CD14-positive monocyte (primary cell): ENCODE measurements at regions not wholly inside any gene's neighbourhood (a gene's known extent, or its start where the extent isn't known, plus 50 kb on each side); places are given as distances from the start of the nearest gene placed in this dataset.

Experiments used
- DNase-seq, 3 donors: peaks; one replicate each; pipeline ENCODE4 v3.0.0-alpha.2; 2011 to 2022
- H2AFZ ChIP-seq: 2 replicates; pipeline ENCODE4 v1.6.0; 2012; ENCODE audit warnings: mild to moderate bottlenecking, low read depth, low read length, inconsistent platforms; ENCODE audit not compliant: insufficient read depth, poor library complexity, severe bottlenecking
- H3K27ac ChIP-seq, 2 donors: 1 replicate in 1 of 2; 2 replicates in 1 of 2; pipeline ENCODE4 v1.5.1; 2012 to 2013; ENCODE audit warnings: low read length in 2 of 2, control low read depth in 1 of 2, inconsistent platforms in 1 of 2, low read depth in 1 of 2, mild to moderate bottlenecking in 1 of 2
- H3K27me3 ChIP-seq, 2 donors: one replicate each; pipeline versions ENCODE4 v1.6.0 to v1.6.1; 2011 to 2013; ENCODE audit warnings: low read length in 2 of 2; ENCODE audit not compliant: control insufficient read depth in 2 of 2, insufficient read depth in 2 of 2
- H3K36me3 ChIP-seq, 2 donors: replicated peaks in 1 of 2; 1 replicate in 1 of 2; 2 replicates in 1 of 2; pipeline versions ENCODE4 v1.5.1 to v1.6.1; 2012 to 2013; ENCODE audit warnings: low read length in 2 of 2, control low read depth in 1 of 2, inconsistent platforms in 1 of 2, mild to moderate bottlenecking in 1 of 2; ENCODE audit not compliant: insufficient read depth in 2 of 2, control insufficient read depth in 1 of 2
- H3K4me1 ChIP-seq, 2 donors: 1 replicate in 1 of 2; 2 replicates in 1 of 2; pipeline versions ENCODE4 v1.5.1 to v1.6.1; 2012 to 2013; ENCODE audit warnings: low read length in 2 of 2, control low read depth in 1 of 2, inconsistent platforms in 1 of 2, mild to moderate bottlenecking in 1 of 2, moderate library complexity in 1 of 2; ENCODE audit not compliant: insufficient read depth in 2 of 2, control insufficient read depth in 1 of 2
- H3K4me2 ChIP-seq: replicated peaks from 2 replicates; pipeline ENCODE3; 2012; ENCODE audit warnings: low read length, moderate library complexity, mild to moderate bottlenecking; ENCODE audit not compliant: poor library complexity, severe bottlenecking; ENCODE audit errors: extremely low read depth
- H3K4me3 ChIP-seq, 3 experiments: fragments of 200-600 bp in 1 of 3; sonication (generic) in 1 of 3; replicated peaks in 1 of 3; 1 replicate in 2 of 3; 2 replicates in 1 of 3; pipeline ENCODE4 v1.5.1; 2011 to 2013; ENCODE audit warnings: low read length in 3 of 3, mild to moderate bottlenecking in 3 of 3, control low read depth in 2 of 3, low read depth in 2 of 3, inconsistent platforms in 1 of 3, moderate library complexity in 1 of 3
- H3K79me2 ChIP-seq: 2 replicates; pipeline ENCODE4 v1.6.0; 2012; ENCODE audit warnings: mild to moderate bottlenecking, control low read depth, inconsistent platforms, low read length, moderate library complexity; ENCODE audit not compliant: insufficient read depth
- H3K9ac ChIP-seq: 2 replicates; pipeline ENCODE4 v1.6.0; 2017; ENCODE audit warnings: low read length, mild to moderate bottlenecking; ENCODE audit not compliant: insufficient read depth, poor library complexity, severe bottlenecking
- H3K9me3 ChIP-seq, 2 donors: replicated peaks in 1 of 2; 1 replicate in 1 of 2; 2 replicates in 1 of 2; pipeline versions ENCODE4 v1.5.1 to v1.6.1; 2012 to 2013; ENCODE audit warnings: low read length in 2 of 2, control low read depth in 1 of 2; ENCODE audit not compliant: control insufficient read depth in 1 of 2, insufficient read depth in 1 of 2
- H4K20me1 ChIP-seq: 2 replicates; pipeline ENCODE4 v1.6.0; 2012; ENCODE audit warnings: mild to moderate bottlenecking, low read length, control low read depth, moderate library complexity; ENCODE audit not compliant: insufficient read depth
- H3K27ac Mint-ChIP-seq, 7 donors: one replicate each; pipeline ENCODE4 v1.8.0; 2020; ENCODE audit warnings: mild to moderate bottlenecking in 7 of 7, mixed read lengths in 7 of 7, moderate library complexity in 6 of 7, inconsistent platforms in 2 of 7
- H3K27me3 Mint-ChIP-seq, 3 donors: one replicate each; pipeline ENCODE4 v1.8.0; 2021 to 2022; ENCODE audit warnings: low read depth in 3 of 3, mild to moderate bottlenecking in 3 of 3, mixed read lengths in 3 of 3, moderate library complexity in 3 of 3, inconsistent platforms in 1 of 3
- H3K36me3 Mint-ChIP-seq, 2 donors: one replicate each; pipeline ENCODE4 v1.8.0; 2020; ENCODE audit warnings: mixed read lengths in 2 of 2, inconsistent platforms in 1 of 2, mild to moderate bottlenecking in 1 of 2
- H3K4me1 Mint-ChIP-seq: one replicate; pipeline ENCODE4 v1.8.0; 2020; ENCODE audit warnings: mild to moderate bottlenecking, mixed read lengths
- H3K4me3 Mint-ChIP-seq, 2 donors: one replicate each; pipeline ENCODE4 v1.8.0; 2020; ENCODE audit warnings: mild to moderate bottlenecking in 2 of 2, mixed read lengths in 2 of 2, moderate library complexity in 1 of 2
- H3K9me3 Mint-ChIP-seq, 7 donors: one replicate each; pipeline ENCODE4 v1.8.0; 2020 to 2022; ENCODE audit warnings: mixed read lengths in 7 of 7, mild to moderate bottlenecking in 6 of 7, moderate library complexity in 6 of 7, inconsistent platforms in 2 of 7
- WGBS: methylation state at CpG from one replicate; pipeline ENCODE4 v1.1.5; 2013; ENCODE audit warnings: missing lambda C conversion rate; ENCODE audit not compliant: insufficient coverage; 5-methylcytosine and 5-hydroxymethylcytosine counted together
- intact Hi-C, 2 donors: fragments of 100-400 bp; cut with micrococcal nuclease; formaldehyde crosslinking; loops; one replicate each; pipeline versions ENCODE4 v1.15.0 to v1.15.1; 2023
- TF ChIP-seq, protein P1 (sequence below): fragments of 200-600 bp; IDR thresholded peaks from one replicate; pipeline ENCODE4 v1.8.0; 2022; ENCODE audit warnings: antibody characterized with exemption, mild to moderate bottlenecking

DNA sequence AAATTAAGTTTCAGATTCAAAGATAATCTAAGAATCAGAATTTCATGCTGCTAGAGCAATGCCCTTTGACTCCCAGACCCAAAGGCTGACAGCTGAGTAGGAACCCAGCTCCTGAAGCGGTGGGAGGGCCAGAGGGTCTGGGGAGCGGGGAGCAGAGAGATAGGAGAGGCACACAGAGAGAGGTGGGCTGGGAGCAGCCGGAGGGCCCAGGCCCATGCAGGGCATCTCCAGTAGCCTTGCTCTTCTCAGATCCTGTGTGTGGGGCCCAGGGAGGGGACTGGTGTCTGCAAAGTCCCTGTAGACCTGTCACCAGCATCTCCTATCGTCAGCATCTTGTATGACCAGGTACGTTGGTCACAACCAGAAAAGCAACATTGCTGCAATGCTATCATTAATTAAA is 75.3 kb upstream of the OLFM1 start:
- H3K27ac ChIP-seq, result no peak overlapping the region
- Mint-ChIP-seq H3K27ac (no peak overlapping the region), H3K27me3 (peaks cover 8 to 16% (median 10%) of the 10 kb centered on the region in 3 donors), H3K4me3 (no peak overlapping the region), H3K36me3 (no peaks in the 10 kb centered on the region), H3K9me3 (peaks cover 0 to 3% (median 0%) of the 10 kb centered on the region in 7 donors), H3K4me1 (no peaks in the 10 kb centered on the region)
- H3K4me3 ChIP-seq, result no peak overlapping the region
- no peaks in the 10 kb centered on the region for H3K79me2 ChIP-seq
- intact Hi-C loops, result no loop called here
- TF ChIP-seq, protein P1, sequence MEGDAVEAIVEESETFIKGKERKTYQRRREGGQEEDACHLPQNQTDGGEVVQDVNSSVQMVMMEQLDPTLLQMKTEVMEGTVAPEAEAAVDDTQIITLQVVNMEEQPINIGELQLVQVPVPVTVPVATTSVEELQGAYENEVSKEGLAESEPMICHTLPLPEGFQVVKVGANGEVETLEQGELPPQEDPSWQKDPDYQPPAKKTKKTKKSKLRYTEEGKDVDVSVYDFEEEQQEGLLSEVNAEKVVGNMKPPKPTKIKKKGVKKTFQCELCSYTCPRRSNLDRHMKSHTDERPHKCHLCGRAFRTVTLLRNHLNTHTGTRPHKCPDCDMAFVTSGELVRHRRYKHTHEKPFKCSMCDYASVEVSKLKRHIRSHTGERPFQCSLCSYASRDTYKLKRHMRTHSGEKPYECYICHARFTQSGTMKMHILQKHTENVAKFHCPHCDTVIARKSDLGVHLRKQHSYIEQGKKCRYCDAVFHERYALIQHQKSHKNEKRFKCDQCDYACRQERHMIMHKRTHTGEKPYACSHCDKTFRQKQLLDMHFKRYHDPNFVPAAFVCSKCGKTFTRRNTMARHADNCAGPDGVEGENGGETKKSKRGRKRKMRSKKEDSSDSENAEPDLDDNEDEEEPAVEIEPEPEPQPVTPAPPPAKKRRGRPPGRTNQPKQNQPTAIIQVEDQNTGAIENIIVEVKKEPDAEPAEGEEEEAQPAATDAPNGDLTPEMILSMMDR, result no peak
- no peaks in the 10 kb centered on the region for H3K27me3 ChIP-seq
- H3K4me2 ChIP-seq, result no peak overlapping the region
- no peak for DNase-seq
- no peak overlapping the region for H3K9ac ChIP-seq
- H4K20me1 ChIP-seq, result no peaks in the 10 kb centered on the region
- no peaks in the 10 kb centered on the region for H3K36me3 ChIP-seq
- no peak overlapping the region for H2AFZ ChIP-seq
- no peaks in the 10 kb centered on the region for H3K9me3 ChIP-seq
- H3K4me1 ChIP-seq, result no peaks in the 10 kb centered on the region
- WGBS, result 91% methylated on average over 4 of the region's 5 CpGs

DNA sequence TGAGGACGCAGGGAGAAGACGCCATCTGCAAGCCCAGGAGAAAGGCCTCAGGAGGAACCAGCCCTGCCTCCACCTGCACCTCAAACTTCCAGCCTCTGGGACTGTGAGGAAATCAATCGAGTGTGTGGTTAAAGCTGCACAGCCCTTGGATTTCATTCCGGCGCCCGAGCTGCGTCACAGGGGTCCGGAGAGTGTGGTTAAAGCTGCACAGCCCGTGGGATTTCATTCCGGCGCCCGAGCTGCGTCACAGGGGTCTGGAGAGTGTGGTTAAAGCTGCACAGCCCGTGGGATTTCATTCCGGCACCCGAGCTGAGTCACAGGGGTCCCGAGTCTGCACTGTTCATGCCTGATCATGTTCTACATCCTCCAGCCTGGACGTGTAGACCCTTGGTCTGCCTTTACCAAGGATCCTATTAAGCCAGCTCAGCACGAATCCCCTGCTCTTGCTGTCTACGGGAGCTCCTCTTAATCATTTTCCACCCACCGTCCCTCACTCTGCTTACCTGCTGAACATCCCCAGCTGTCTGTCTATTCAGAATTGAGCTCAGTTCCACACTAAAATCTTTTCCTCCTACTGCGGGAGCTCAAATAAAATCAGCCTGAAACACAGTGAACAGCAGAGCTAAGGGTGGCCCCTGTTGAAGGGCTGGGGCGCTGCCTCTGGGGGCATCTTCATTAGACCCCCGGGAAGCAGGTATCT is 73.0 kb upstream of the OLFM1 start:
- Mint-ChIP-seq H3K27ac (no peak overlapping the region), H3K4me1 (no peaks in the 10 kb centered on the region), H3K36me3 (no peaks in the 10 kb centered on the region), H3K4me3 (no peak overlapping the region), H3K9me3 (peaks cover 0 to 3% (median 0%) of the 10 kb centered on the region in 7 donors), H3K27me3 (peaks cover 12 to 17% (median 12%) of the 10 kb centered on the region in 3 donors)
- Histone ChIP-seq H3K36me3 (no peaks in the 10 kb centered on the region), H3K9me3 (no peaks in the 10 kb centered on the region), H4K20me1 (no peaks in the 10 kb centered on the region), H3K27ac (no peak overlapping the region), H3K79me2 (no peaks in the 10 kb centered on the region), H2AFZ (no peak overlapping the region), H3K4me3 (no peak overlapping the region), H3K27me3 (no peaks in the 10 kb centered on the region), H3K9ac (no peak overlapping the region), H3K4me2 (no peak overlapping the region), H3K4me1 (no peaks in the 10 kb centered on the region)
- intact Hi-C loops, result no loop called here
- WGBS, result 96% methylated on average over 17 of the region's 24 CpGs
- DNase-seq, result no peak
- TF ChIP-seq, protein P1, result no peak
